GM12891 (cell line): ENCODE measurements at regions not wholly inside any gene's neighbourhood (a gene's known extent, or its start where the extent isn't known, plus 50 kb on each side); places are given as distances from the start of the nearest gene placed in this dataset.

Source experiments
- POLR2A ChIP-seq: IDR thresholded peaks from 2 replicates; pipeline ENCODE4 v1.6.1; 2011; ENCODE audit warnings: low read depth, low read length, control low read depth
- POLR2AphosphoS5 ChIP-seq: IDR thresholded peaks from 2 replicates; pipeline ENCODE4 v1.6.1; 2011; ENCODE audit warnings: low read depth, low read length, control low read depth
- POU2F2 ChIP-seq: IDR thresholded peaks from 2 replicates; pipeline ENCODE4 v1.6.1; 2011; ENCODE audit warnings: low read depth, mild to moderate bottlenecking, control low read depth, low read length, moderate library complexity
- SPI1 ChIP-seq: IDR thresholded peaks from 2 replicates; pipeline ENCODE4 v1.6.1; 2011; ENCODE audit warnings: low read depth, low read length, control low read depth
- TAF1 ChIP-seq: IDR thresholded peaks from 2 replicates; pipeline ENCODE4 v1.6.1; 2011; ENCODE audit warnings: low read depth, low read length, control low read depth

DNA sequence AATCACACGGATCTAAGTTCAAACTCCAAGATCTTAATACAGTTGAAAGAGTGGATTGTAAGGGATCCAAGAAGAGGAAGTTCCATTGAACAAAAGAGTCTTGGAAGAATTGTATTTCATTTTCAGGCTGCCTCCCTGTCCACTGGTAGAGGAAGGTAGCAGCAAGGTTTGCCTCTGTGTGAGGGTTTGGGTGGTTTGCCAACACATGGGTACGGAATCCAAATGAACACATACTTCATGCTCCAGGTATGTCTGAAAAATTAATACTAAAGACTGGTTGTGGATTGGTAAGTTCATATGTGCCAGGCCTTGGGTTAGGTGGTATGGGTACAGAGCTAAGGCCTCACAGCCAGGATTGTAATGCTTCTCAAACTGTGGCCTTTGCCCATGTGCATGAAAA is 523.6 kb upstream of the BOD1L1 start:
- TF ChIP-seq POLR2A (no peak), TAF1 (no peak), POLR2AphosphoS5 (no peak), POU2F2 (no peak), SPI1 (no peak)
